ENCODE measurements at regions not wholly inside any gene's neighbourhood (a gene's known extent, or its start where the extent isn't known, plus 50 kb on each side); places are given as distances from the start of the nearest gene placed in this dataset.
"Not testable (repeated sequence)": the region's sequence is repeated elsewhere in the genome, so short reads cannot be mapped to it uniquely, and the experiment has no call there.

- no peak for DNase-seq
Observed at GRCh38 chr3:839981-840380, 252.8 kb upstream of the CNTN6 start.

- peak; percentile 26 for DNase-seq
Observed at GRCh38 chr3:851098-851790, 241.6 kb upstream of the CNTN6 start.

- no peak for DNase-seq
Observed at GRCh38 chr3:852033-852432, 240.8 kb upstream of the CNTN6 start.

- no peak for DNase-seq
Observed at GRCh38 chr3:853489-853888, 239.3 kb upstream of the CNTN6 start.

- DNase-seq, result no peak
Observed at GRCh38 chr3:859135-859534, 233.7 kb upstream of the CNTN6 start.

GRCh38 chr3:861721-862120 is 231.1 kb upstream of the CNTN6 start:
- no peak for DNase-seq

- no peak for DNase-seq
Observed at GRCh38 chr3:869269-869668, 223.6 kb upstream of the CNTN6 start.

DNA sequence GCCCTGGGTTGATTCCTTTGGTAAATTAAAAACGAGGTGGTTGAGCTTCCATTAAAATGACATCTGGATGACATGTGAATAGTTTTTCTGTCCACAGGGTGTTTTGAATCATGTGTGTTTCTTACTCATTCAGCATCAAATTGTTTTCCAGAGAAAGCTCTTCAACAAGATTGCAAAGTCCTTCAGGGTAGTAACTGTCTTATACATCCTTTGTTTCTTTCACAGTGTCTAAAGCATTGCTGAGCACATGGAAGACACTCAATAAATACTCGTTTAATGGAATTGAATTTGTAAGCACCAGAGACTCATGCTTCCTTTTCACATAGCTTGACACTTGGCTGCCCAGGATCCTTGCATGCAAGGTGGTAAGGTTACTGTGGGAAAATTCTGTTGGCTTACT is 223.1 kb upstream of the CNTN6 start:
- no peak for DNase-seq

DNA sequence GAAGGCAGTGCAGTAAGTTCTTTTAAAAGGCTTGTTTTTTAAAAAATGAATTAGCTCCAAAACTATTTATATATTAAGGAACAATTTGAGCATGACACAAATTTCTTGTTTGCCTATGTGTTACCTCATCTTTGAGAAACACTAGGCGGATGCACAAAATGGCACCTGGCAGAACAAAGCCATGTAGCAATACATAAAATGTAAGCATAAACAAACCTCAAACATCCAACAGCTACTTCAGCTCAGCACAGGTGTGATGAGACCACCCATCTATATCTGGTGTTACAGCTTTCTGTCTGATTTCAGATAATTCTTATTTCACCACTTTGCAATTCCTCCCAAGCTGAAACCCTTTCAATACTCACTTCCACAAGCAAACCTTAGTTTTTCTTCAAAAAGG is 221.2 kb upstream of the CNTN6 start:
- no peak for DNase-seq

DNA sequence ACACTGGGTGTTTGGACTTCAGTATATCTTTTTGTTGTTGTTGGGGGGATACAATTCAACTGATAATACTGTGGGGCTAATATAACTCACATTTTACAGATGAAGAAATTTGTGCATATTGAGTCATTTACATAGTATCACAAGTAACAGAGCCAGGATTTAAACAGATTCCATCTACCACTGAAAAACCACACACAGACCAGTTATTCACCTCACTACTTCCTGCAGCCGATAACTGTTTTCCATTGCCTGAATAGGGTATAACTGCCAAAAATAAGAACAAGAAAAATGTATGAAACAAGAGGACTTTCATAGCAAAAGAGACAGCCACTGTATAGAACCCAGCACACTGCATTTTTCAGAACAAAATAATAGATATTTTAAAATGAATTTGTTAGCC is 215.8 kb upstream of the CNTN6 start:
- no peak for DNase-seq

DNA sequence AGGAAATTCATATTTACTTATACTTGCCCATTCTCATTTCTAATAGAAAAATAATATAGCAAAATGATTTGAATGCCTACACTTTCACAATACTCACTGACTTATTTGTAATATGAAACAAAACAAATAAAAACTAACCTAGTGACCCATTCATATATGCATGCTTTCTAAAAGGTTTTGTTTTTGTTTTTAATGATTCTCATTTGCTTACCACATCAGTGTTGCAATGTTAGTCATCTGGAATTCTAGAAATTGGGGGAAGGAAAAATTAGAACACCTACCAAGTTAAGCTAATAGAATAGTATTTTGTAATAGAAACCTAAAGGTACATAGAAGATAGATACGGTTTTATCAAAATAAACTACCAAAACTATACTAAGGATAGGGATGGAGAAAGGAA is 214.1 kb upstream of the CNTN6 start:
- no peak for DNase-seq

- DNase-seq, result no peak
Observed at GRCh38 chr3:880371-880770, 212.5 kb upstream of the CNTN6 start.

DNA sequence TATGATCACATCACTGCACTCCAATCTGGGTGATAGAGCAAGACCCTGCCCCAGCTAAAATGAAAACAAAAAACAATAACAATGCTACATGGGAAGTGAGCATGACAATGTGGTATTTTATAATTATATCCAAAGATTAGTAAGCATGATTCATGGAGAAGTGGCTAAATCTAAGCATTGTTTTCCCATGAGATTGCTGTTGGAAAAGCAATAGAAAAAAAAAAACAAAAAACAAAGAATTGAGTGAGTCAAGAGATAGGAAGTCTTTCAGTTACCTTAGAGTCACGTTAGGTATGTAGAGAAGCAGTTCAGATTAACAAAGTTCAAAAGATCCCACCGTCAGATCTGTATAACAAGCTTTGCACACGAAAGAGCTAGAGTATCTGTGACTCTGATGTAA is 210.3 kb upstream of the CNTN6 start:
- DNase-seq, result no peak

- DNase-seq, result peak; percentile 36
Observed at GRCh38 chr3:901953-902778, 190.7 kb upstream of the CNTN6 start.

DNA sequence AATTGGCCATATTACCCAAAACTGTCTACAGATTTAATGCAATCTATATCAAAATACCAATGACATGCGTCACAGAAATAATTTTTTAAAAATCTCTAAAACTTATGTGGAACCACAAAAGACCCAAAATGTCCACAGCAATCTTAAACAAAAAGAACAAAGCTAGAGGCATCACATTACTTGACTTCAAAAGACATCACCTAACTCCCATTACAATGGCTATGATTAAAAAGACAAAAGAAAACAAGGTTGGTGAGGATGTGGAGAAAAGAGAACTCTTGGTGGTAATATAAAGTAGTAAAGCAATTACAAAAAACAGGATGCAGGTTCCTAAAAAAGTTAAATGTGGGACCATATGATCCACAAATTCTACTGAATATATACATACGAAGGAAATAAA is 187.6 kb upstream of the CNTN6 start:
- no peak for DNase-seq

DNA sequence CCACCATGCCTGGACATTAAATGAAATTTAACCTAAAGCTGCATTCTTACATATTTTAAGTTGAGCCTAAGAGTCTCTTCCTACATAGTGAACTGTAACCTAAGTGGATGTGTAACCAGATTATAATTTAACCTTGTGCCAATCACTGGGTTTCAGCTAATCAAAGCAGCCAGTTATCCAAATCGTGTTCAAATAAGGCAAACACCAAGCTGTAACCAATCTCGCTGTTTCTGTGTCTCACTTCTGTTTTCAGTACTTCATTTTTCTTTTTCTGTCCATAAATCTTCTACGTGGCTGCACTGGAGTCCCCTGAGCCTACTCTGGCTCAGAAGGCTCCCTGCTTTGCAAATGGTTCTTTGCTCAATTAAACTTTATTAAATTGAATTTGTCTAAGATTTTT is 186.1 kb upstream of the CNTN6 start:
- no peak for DNase-seq

DNA sequence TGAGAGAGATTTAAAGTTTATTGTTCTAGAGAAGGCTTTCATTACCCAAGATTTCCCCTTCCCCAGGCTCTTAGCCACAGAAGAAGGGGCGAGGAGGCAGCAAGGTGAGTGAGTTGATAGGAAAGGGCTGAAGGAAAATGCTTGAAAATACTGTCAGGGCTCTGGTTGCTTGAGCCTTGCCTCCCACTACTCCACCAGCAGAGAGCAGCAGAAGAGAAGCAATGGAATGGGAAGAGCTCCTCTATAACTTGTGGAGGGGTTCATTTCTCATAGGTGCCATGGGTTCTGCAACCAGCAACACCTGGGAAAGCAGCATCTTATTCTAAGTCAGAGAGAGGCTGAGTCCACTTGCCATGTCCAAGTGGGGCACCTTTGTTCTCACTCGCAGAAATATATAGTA is 184.0 kb upstream of the CNTN6 start:
- peak; percentile 9 for DNase-seq

- DNase-seq, result not testable (repeated sequence)
Observed at GRCh38 chr3:912717-913116, 180.1 kb upstream of the CNTN6 start.

GRCh38 chr3:923161-923910 is 169.5 kb upstream of the CNTN6 start:
- DNase-seq, result no peak

- DNase-seq, result no peak
Observed at GRCh38 chr3:930866-931265, 162.0 kb upstream of the CNTN6 start.

DNA sequence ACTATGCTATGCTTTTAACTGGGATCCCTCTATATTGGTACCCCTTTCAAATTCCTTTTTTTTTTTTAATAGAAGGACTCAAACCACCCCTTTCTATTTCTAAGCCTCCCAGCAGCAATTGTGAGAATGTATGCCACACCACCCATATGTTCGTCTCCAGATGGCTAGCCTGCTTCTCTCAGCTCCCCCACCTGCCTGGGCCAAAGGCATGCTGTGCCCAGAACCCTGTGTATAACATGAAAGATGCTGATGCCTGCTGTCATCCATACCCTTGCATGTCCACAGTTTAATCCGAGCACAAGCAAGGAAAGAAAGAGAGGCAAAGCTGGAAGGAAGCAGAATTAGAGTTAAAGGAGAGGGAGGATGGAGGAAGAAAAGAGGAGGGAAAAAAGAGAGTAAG is 159.5 kb upstream of the CNTN6 start:
- no peak for DNase-seq

GRCh38 chr3:944786-945185 is 148.0 kb upstream of the CNTN6 start:
- no peak for DNase-seq

DNA sequence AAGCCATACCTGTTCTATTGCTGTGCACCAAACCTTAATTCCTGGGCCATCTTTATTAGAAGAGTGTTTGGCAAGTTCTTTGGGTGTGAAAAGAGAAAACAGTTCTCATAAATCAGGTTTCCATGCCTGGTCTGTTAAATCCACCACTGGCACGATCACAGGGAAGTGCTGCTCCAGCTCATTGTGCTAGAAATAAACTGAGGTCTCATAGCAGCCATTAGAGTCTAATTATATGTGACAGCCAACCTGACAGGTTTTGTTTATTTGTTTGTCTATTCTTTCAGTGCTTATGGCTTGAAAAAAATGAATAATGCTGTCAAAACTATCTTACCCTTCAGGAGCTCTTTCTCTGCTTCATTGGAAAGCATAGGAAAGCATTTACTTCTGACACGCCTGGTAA is 147.1 kb upstream of the CNTN6 start:
- no peak for DNase-seq

DNA sequence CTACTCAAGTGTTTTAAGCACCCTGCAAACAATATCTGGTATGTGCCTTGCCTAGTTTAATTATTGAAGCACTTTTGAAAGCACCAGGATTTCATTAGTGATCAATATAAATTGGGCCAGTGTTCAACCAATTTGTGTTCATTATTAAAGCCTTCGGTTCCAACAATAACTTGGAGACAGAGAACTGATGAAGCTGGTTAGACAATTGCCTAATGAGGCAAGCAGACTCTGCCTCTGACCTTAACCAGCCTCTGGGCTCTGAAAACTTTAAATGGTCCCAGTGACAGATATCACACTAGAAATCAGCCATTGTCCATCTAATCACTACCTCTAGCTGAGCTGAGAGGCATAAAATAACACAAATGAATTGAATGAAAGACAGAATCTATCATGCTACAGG is 139.9 kb upstream of the CNTN6 start:
- no peak for DNase-seq
